Endothelial cell of umbilical vein (primary cell): ENCODE measurements at regions not wholly inside any gene's neighbourhood (a gene's known extent, or its start where the extent isn't known, plus 50 kb on each side); places are given as distances from the start of the nearest gene placed in this dataset.

Experiments used
- POLR2A ChIP-seq: IDR thresholded peaks from 2 replicates; pipeline ENCODE4 v1.6.1; 2012; ENCODE audit warnings: low read depth, mild to moderate bottlenecking, control low read depth, low read length
- POLR2AphosphoS5 ChIP-seq: IDR thresholded peaks from 2 replicates; pipeline ENCODE4 v1.6.1; 2012; ENCODE audit warnings: low read depth, mild to moderate bottlenecking, control low read depth, low read length, moderate library complexity; ENCODE audit not compliant: insufficient read depth
- TF ChIP-seq, protein P1 (sequence below), 2 donors: IDR thresholded peaks; 1 replicate in 1 of 2; 2 replicates in 1 of 2; pipeline ENCODE4 v1.5.1; 2011; ENCODE audit warnings: low read length in 2 of 2, mild to moderate bottlenecking in 2 of 2, moderate library complexity in 2 of 2, control low read depth in 1 of 2, inconsistent platforms in 1 of 2, low read depth in 1 of 2; ENCODE audit not compliant: insufficient read depth in 1 of 2; ENCODE audit errors: extremely low read depth in 1 of 2

DNA sequence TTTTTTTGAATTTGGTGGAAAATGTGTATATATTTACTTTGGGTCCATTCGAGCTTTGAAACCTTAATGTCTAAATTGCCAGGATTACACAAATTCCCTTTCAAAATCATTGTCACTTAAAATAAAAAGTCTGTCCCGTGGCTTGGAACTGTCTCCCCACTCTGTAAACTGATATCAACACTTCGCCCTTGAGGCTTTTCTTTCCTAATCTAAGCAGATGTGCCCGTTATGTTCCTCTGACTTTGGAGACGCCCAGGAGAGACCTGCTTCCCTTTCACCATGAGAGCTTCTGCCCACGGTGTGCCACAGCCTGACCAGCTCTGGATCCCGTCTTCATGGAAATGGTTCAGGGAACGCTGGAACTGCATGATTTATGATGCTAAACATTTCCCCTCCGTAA, 151.3 kb downstream of the C16orf95 start:
- TF ChIP-seq POLR2AphosphoS5 (no peak), POLR2A (no peak)
- TF ChIP-seq, protein P1, sequence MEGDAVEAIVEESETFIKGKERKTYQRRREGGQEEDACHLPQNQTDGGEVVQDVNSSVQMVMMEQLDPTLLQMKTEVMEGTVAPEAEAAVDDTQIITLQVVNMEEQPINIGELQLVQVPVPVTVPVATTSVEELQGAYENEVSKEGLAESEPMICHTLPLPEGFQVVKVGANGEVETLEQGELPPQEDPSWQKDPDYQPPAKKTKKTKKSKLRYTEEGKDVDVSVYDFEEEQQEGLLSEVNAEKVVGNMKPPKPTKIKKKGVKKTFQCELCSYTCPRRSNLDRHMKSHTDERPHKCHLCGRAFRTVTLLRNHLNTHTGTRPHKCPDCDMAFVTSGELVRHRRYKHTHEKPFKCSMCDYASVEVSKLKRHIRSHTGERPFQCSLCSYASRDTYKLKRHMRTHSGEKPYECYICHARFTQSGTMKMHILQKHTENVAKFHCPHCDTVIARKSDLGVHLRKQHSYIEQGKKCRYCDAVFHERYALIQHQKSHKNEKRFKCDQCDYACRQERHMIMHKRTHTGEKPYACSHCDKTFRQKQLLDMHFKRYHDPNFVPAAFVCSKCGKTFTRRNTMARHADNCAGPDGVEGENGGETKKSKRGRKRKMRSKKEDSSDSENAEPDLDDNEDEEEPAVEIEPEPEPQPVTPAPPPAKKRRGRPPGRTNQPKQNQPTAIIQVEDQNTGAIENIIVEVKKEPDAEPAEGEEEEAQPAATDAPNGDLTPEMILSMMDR (IDR thresholded peaks at IDR 0.05; ENCODE audit: extremely low read depth in 1 of 2, insufficient read depth in 1 of 2, low read depth in 1 of 2, low read length in 2 of 2), result no peak
